ENCODE measurements at regions not wholly inside any gene's neighbourhood (a gene's known extent, or its start where the extent isn't known, plus 50 kb on each side); places are given as distances from the start of the nearest gene placed in this dataset.

GRCh38 chr3:181999314-181999713 lies 287.6 kb downstream of the SOX2 start:
- 84% methylated on average over 6 of the region's 6 CpGs for WGBS
- intact Hi-C loops (cut with DNase I), result no loop called here
- H3K4me3 ChIP-seq, result no peak overlapping the region

GRCh38 chr3:182000447-182000846 lies 288.7 kb downstream of the SOX2 start:
- intact Hi-C loops (cut with DNase I), result no loop called here
- Histone ChIP-seq H3K27me3 (no peaks in the 10 kb centered on the region), H3K4me1 (no peaks in the 10 kb centered on the region), H3K36me3 (no peaks in the 10 kb centered on the region), H3K9me3 (no peaks in the 10 kb centered on the region), H3K27ac (replicated peaks in 1 of 4) (no peak overlapping the region), H3K4me3 (no peak overlapping the region)
- WGBS, result 43% methylated on average over 5 of the region's 5 CpGs
- TF ChIP-seq EP300 (IDR thresholded peaks at IDR 0.05), result no peak
- DNase-seq (ENCODE audit: extremely low spot score), result no peak

More at GRCh38 chr3:181999314-181999713, 287.6 kb downstream of the SOX2 start:
- no peak overlapping the region for H3K27ac ChIP-seq (replicated peaks in 1 of 4)
- no peaks in the 10 kb centered on the region for H3K27me3 ChIP-seq
- no peaks in the 10 kb centered on the region for H3K36me3 ChIP-seq
- H3K9me3 ChIP-seq, result no peaks in the 10 kb centered on the region
- no peaks in the 10 kb centered on the region for H3K4me1 ChIP-seq
- TF ChIP-seq POLR2A (IDR thresholded peaks at IDR 0.05; ENCODE audit: low read depth), result no peak
- no peak for TF ChIP-seq POLR2AphosphoS5 (IDR thresholded peaks at IDR 0.05)
- TF ChIP-seq CTCF (IDR thresholded peaks at IDR 0.05), result no peak
- TF ChIP-seq EP300 (IDR thresholded peaks at IDR 0.05), result no peak
- no peak for DNase-seq (ENCODE audit: extremely low spot score)

- TF ChIP-seq EP300 (IDR thresholded peaks at IDR 0.05) (no peak), POLR2A (IDR thresholded peaks at IDR 0.05; ENCODE audit: low read depth) (no peak), POLR2AphosphoS5 (IDR thresholded peaks at IDR 0.05) (no peak)
- Histone ChIP-seq H3K36me3 (no peaks in the 10 kb centered on the region), H3K4me1 (no peaks in the 10 kb centered on the region), H3K27me3 (no peaks in the 10 kb centered on the region), H3K9me3 (no peaks in the 10 kb centered on the region), H3K27ac (replicated peaks in 1 of 4) (no peak overlapping the region), H3K4me3 (no peak overlapping the region)
- intact Hi-C loops (cut with DNase I), result no loop called here
- no peak for DNase-seq (ENCODE audit: extremely low spot score)
- WGBS, result 85% methylated on average over 3 of the region's 3 CpGs
Measured at GRCh38 chr3:182005219-182005618, 293.5 kb downstream of the SOX2 start.

- WGBS, result 35% methylated on average over 5 of the region's 5 CpGs
- no peak for DNase-seq (ENCODE audit: extremely low spot score)
- H3K27ac ChIP-seq (replicated peaks in 1 of 4), result no peak overlapping the region
- no peak overlapping the region for H3K4me3 ChIP-seq
- no peak for TF ChIP-seq CTCF (IDR thresholded peaks at IDR 0.05)
- H3K36me3 ChIP-seq, result no peaks in the 10 kb centered on the region
- no peaks in the 10 kb centered on the region for H3K4me1 ChIP-seq
- H3K27me3 ChIP-seq, result no peaks in the 10 kb centered on the region
- no peaks in the 10 kb centered on the region for H3K9me3 ChIP-seq
- intact Hi-C loops (cut with DNase I), result no loop called here
Measured at GRCh38 chr3:182005701-182006100, 294.0 kb downstream of the SOX2 start.

GRCh38 chr3:182006431-182006830 lies 294.7 kb downstream of the SOX2 start:
- TF ChIP-seq POLR2AphosphoS5 (IDR thresholded peaks at IDR 0.05), result no peak
- no peak for TF ChIP-seq EP300 (IDR thresholded peaks at IDR 0.05)
- TF ChIP-seq CTCF (IDR thresholded peaks at IDR 0.05), result no peak
- TF ChIP-seq POLR2A (IDR thresholded peaks at IDR 0.05; ENCODE audit: low read depth), result no peak
- Histone ChIP-seq H3K36me3 (no peaks in the 10 kb centered on the region), H3K4me3 (no peak overlapping the region), H3K27me3 (no peaks in the 10 kb centered on the region), H3K27ac (replicated peaks in 1 of 4) (no peak overlapping the region), H3K9me3 (no peaks in the 10 kb centered on the region), H3K4me1 (no peaks in the 10 kb centered on the region)
- DNase-seq (ENCODE audit: extremely low spot score), result no peak
- 33% methylated on average over 4 of the region's 4 CpGs for WGBS
- intact Hi-C loops (cut with DNase I), result no loop called here

- intact Hi-C loops (cut with DNase I), result no loop called here
- H3K27ac ChIP-seq (replicated peaks in 1 of 4), result no peak overlapping the region
- WGBS, result 78% methylated on average over 5 of the region's 5 CpGs
- TF ChIP-seq CTCF (IDR thresholded peaks at IDR 0.05) (no peak), POLR2AphosphoS5 (IDR thresholded peaks at IDR 0.05) (no peak)
- H3K4me1 ChIP-seq, result no peaks in the 10 kb centered on the region
- no peaks in the 10 kb centered on the region for H3K27me3 ChIP-seq
- H3K36me3 ChIP-seq, result no peaks in the 10 kb centered on the region
- H3K9me3 ChIP-seq, result no peaks in the 10 kb centered on the region
- DNase-seq (ENCODE audit: extremely low spot score), result no peak
- no peak overlapping the region for H3K4me3 ChIP-seq
Measured at GRCh38 chr3:182007441-182007840, 295.7 kb downstream of the SOX2 start.

Data from esophagus muscularis mucosa (tissue), 4 donors.